ACC112 (cell line): ENCODE measurements at regions not wholly inside any gene's neighbourhood (a gene's known extent, or its start where the extent isn't known, plus 50 kb on each side); places are given as distances from the start of the nearest gene placed in this dataset.
"Not testable (repeated sequence)": the region's sequence is repeated elsewhere in the genome, so short reads cannot be mapped to it uniquely, and the experiment has no call there.

Source experiments
- H2AFZ ChIP-seq: fragments of 200-600 bp; sonication (generic); one replicate; pipeline ENCODE4 v1.6.0; 2017; ENCODE audit warnings: antibody characterized with exemption, low read length; ENCODE audit not compliant: unreplicated experiment
- H3K27ac ChIP-seq: fragments of 200-600 bp; sonication (generic); 2 replicates; pipeline ENCODE4 v1.5.1; 2014; ENCODE audit warnings: low read depth, mild to moderate bottlenecking, antibody characterized with exemption, low read length, moderate library complexity
- H3K27me3 ChIP-seq: fragments of 200-600 bp; sonication (generic); 2 replicates; pipeline ENCODE4 v1.6.1; 2014; ENCODE audit warnings: mild to moderate bottlenecking, antibody characterized with exemption, low read length, moderate library complexity, mixed read lengths; ENCODE audit not compliant: insufficient read depth
- H3K36me3 ChIP-seq: fragments of 200-600 bp; sonication (generic); 2 replicates; pipeline ENCODE4 v1.6.1; 2016; ENCODE audit warnings: mild to moderate bottlenecking, antibody characterized with exemption, low read length, moderate library complexity, mixed read lengths; ENCODE audit not compliant: insufficient read depth
- H3K4me1 ChIP-seq: fragments of 200-600 bp; sonication (generic); one replicate; pipeline ENCODE4 v1.6.1; 2016; ENCODE audit warnings: low read length, mixed read lengths; ENCODE audit not compliant: insufficient read depth, unreplicated experiment, control insufficient read depth
- H3K4me3 ChIP-seq: fragments of 200-600 bp; sonication (generic); 2 replicates; pipeline ENCODE4 v1.5.1; 2014; ENCODE audit warnings: mild to moderate bottlenecking, low read depth, low read length
- H3K79me2 ChIP-seq: fragments of 200-600 bp; sonication (generic); one replicate; pipeline ENCODE4 v1.6.0; 2016; ENCODE audit warnings: low read length; ENCODE audit not compliant: control insufficient read depth, unreplicated experiment, insufficient read depth

GRCh38 chr7:76971201-76971600 is 61.0 kb downstream of the SPDYE17 start:
- H3K27me3 ChIP-seq, H3K79me2 ChIP-seq, H2AFZ ChIP-seq, H3K36me3 ChIP-seq, H3K4me1 ChIP-seq, H3K4me3 ChIP-seq, H3K27ac ChIP-seq: not testable (repeated sequence)

DNA sequence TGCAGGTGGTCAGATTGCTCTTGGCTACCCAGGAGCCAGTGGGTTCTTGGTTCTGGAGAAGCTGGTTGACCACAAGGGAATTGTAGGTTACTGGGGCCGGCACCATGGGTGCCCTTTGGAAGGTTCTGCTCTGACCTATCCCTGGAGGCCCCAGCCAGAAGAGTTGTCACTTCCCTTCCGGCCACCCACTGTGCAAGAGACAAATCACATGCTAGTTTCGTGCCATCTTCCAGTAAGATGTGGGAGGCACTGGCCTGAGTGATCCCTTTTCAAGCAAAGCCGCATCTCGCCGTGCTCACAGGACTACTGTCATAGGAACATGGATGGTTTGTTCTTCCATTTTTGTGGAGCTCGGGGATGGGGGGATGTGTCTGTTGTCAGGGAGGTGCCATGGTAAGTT is 62.3 kb downstream of the SPDYE17 start:
- not testable (repeated sequence) for H3K4me1 ChIP-seq, H3K4me3 ChIP-seq, H3K27ac ChIP-seq, H2AFZ ChIP-seq, H3K36me3 ChIP-seq, H3K27me3 ChIP-seq, H3K79me2 ChIP-seq

GRCh38 chr7:76965731-76966548 is 66.2 kb downstream of the SPDYE17 start:
- H3K27ac ChIP-seq, H3K4me1 ChIP-seq, H3K27me3 ChIP-seq, H3K79me2 ChIP-seq, H3K4me3 ChIP-seq, H3K36me3 ChIP-seq, H2AFZ ChIP-seq: not testable (repeated sequence)

- H3K4me1 ChIP-seq, H3K27ac ChIP-seq, H3K27me3 ChIP-seq, H3K36me3 ChIP-seq, H3K4me3 ChIP-seq, H2AFZ ChIP-seq, H3K79me2 ChIP-seq: not testable (repeated sequence)
These were observed 68.1 kb downstream of the SPDYE17 start for GRCh38 chr7:76964050-76964449.

- H3K79me2 ChIP-seq, H2AFZ ChIP-seq: not testable (repeated sequence)
These were observed 69.1 kb downstream of the SPDYE17 start for GRCh38 chr7:76963061-76963460.

DNA sequence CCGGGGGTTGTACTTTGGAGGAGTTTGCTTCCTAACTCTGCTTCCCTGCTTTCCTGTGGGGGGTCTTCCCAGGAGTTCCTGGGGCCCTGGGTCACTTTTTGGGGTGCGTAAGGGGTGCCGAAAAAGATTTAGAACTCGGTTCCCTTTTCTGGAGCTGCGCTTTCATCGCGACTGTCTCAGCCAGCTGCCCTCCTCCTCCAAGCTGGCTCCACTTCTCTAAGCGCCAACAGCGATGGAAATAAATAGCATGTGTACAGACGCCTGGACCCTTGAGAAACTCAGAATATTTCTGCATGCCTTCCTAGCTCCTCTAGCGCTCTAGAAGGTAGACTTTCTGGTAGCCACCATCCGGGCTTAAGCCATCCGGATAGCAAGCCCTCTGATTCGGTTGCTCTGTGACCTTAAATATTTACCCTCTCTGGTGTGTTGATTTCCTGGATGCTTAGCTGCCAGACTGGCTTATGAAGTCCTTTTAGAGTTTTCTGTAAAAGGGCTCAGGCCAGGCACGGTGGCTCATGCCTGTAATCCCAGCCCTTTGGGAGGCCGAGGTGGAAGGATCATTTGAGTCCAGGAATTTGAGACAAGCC is 71.7 kb downstream of the SPDYE17 start:
- H3K4me1 ChIP-seq, H3K27me3 ChIP-seq, H3K79me2 ChIP-seq, H3K27ac ChIP-seq, H3K4me3 ChIP-seq, H2AFZ ChIP-seq, H3K36me3 ChIP-seq: not testable (repeated sequence)

More at GRCh38 chr7:76963061-76963460, 69.1 kb downstream of the SPDYE17 start:
- H3K4me1 ChIP-seq, H3K27ac ChIP-seq, H3K4me3 ChIP-seq, H3K36me3 ChIP-seq, H3K27me3 ChIP-seq: not testable (repeated sequence)

- H3K36me3 ChIP-seq, H3K27ac ChIP-seq, H3K4me3 ChIP-seq, H3K4me1 ChIP-seq, H3K79me2 ChIP-seq, H2AFZ ChIP-seq, H3K27me3 ChIP-seq: not testable (repeated sequence)
These were observed 72.4 kb downstream of the SPDYE17 start for GRCh38 chr7:76959573-76960399.

GRCh38 chr7:76956531-76956930 is 75.6 kb downstream of the SPDYE17 start:
- H3K27ac ChIP-seq, H3K4me1 ChIP-seq, H3K27me3 ChIP-seq, H2AFZ ChIP-seq, H3K79me2 ChIP-seq, H3K36me3 ChIP-seq, H3K4me3 ChIP-seq: not testable (repeated sequence)

DNA sequence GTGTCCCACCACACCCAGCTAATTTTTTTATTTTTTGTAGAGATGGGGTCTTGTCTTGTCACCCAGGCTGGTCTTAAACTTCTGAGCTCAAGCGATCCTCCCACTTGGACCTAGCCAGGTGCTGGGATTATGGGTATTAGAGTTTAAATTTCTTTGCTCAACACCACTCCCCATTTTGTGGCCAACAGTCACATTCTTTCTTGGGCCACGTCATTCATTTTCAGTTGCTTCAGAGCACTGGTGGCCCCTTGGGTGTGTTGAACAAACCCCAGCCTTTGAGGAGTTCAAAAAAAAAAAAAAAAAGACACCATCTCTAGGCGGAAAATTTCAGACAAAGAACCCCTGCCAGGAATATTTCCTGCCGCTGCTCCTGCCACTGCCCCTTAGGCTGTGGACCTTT is 77.0 kb downstream of the SPDYE17 start:
- H3K36me3 ChIP-seq, H3K4me3 ChIP-seq, H3K4me1 ChIP-seq, H2AFZ ChIP-seq, H3K79me2 ChIP-seq, H3K27ac ChIP-seq, H3K27me3 ChIP-seq: not testable (repeated sequence)

GRCh38 chr7:76944603-76945002 is 87.6 kb downstream of the SPDYE17 start:
- not testable (repeated sequence) for H3K4me3 ChIP-seq, H3K4me1 ChIP-seq, H2AFZ ChIP-seq, H3K27me3 ChIP-seq, H3K36me3 ChIP-seq, H3K27ac ChIP-seq, H3K79me2 ChIP-seq
